C4-2B (cell line): ENCODE measurements at regions not wholly inside any gene's neighbourhood (a gene's known extent, or its start where the extent isn't known, plus 50 kb on each side); places are given as distances from the start of the nearest gene placed in this dataset.

ENCODE experiments used
- CTCF ChIP-seq: fragments of 450-650 bp; conservative IDR thresholded peaks from 2 replicates; pipeline ENCODE4 v1.5.1; 2017; ENCODE audit warnings: mild to moderate bottlenecking
- ZFX ChIP-seq: fragments of 450-650 bp; IDR thresholded peaks from 2 replicates; pipeline ENCODE4 v1.6.1; 2017

- TF ChIP-seq CTCF (no peak), ZFX (no peak)
Observed at GRCh38 chr3:116980099-116980498, 270.5 kb downstream of the TUSC7 start.
